Hematopoietic multipotent progenitor cell (in vitro differentiated cells): ENCODE measurements at regions not wholly inside any gene's neighbourhood (a gene's known extent, or its start where the extent isn't known, plus 50 kb on each side); places are given as distances from the start of the nearest gene placed in this dataset.

Source experiments
- DNase-seq, 3 donors: peaks; one replicate each; pipeline ENCODE4 v3.0.0-alpha.2; 2011 to 2015; ENCODE audit warnings: low read depth in 2 of 3, low spot score in 2 of 3

- peak in 1 of 3 donors; percentile 3 for DNase-seq
These were observed 159.5 kb upstream of the FAT4 start for GRCh38 chr4:125155251-125155650.

- no peak for DNase-seq
These were observed 173.7 kb upstream of the FAT4 start for GRCh38 chr4:125140966-125141495.

- no peak for DNase-seq
These were observed 179.1 kb upstream of the FAT4 start for GRCh38 chr4:125135652-125136051.

GRCh38 chr4:125132729-125133128 lies 182.0 kb upstream of the FAT4 start:
- no peak for DNase-seq

- DNase-seq, result no peak
These were observed 182.7 kb upstream of the FAT4 start for GRCh38 chr4:125131891-125132680.

GRCh38 chr4:125125276-125125675 lies 189.5 kb upstream of the FAT4 start:
- no peak for DNase-seq

- DNase-seq, result no peak
These were observed 191.1 kb upstream of the FAT4 start for GRCh38 chr4:125123570-125124109.

- no peak for DNase-seq
These were observed 193.2 kb upstream of the FAT4 start for GRCh38 chr4:125121581-125121980.

- DNase-seq, result no peak
These were observed 198.3 kb upstream of the FAT4 start for GRCh38 chr4:125116431-125116830.

GRCh38 chr4:125115941-125116340 lies 198.8 kb upstream of the FAT4 start:
- no peak for DNase-seq

- DNase-seq, result no peak
These were observed 199.3 kb upstream of the FAT4 start for GRCh38 chr4:125115476-125115875.

GRCh38 chr4:125112536-125112935 lies 202.2 kb upstream of the FAT4 start:
- DNase-seq, result no peak

- DNase-seq, result no peak
These were observed 203.4 kb upstream of the FAT4 start for GRCh38 chr4:125111323-125111722.

- DNase-seq, result no peak
These were observed 209.2 kb upstream of the FAT4 start for GRCh38 chr4:125105561-125105960.

GRCh38 chr4:125104616-125105015 lies 210.1 kb upstream of the FAT4 start:
- DNase-seq, result no peak

- no peak for DNase-seq
These were observed 213.0 kb upstream of the FAT4 start for GRCh38 chr4:125101719-125102118.

- DNase-seq, result no peak
These were observed 217.0 kb upstream of the FAT4 start for GRCh38 chr4:125097729-125098128.

GRCh38 chr4:125096662-125097061 lies 218.1 kb upstream of the FAT4 start:
- DNase-seq, result no peak

- DNase-seq, result no peak
These were observed 223.2 kb upstream of the FAT4 start for GRCh38 chr4:125091541-125091940.

- no peak for DNase-seq
These were observed 223.7 kb upstream of the FAT4 start for GRCh38 chr4:125091101-125091500.

GRCh38 chr4:125084608-125085007 lies 230.1 kb upstream of the FAT4 start:
- no peak for DNase-seq

GRCh38 chr4:125082729-125083417 lies 231.9 kb upstream of the FAT4 start:
- no peak for DNase-seq
